CD14-positive monocyte (primary cell): ENCODE measurements at regions not wholly inside any gene's neighbourhood (a gene's known extent, or its start where the extent isn't known, plus 50 kb on each side); places are given as distances from the start of the nearest gene placed in this dataset.

ENCODE experiments used
- DNase-seq, 3 donors: peaks; one replicate each; pipeline ENCODE4 v3.0.0-alpha.2; 2011 to 2022
- H2AFZ ChIP-seq: 2 replicates; pipeline ENCODE4 v1.6.0; 2012; ENCODE audit warnings: mild to moderate bottlenecking, low read depth, low read length, inconsistent platforms; ENCODE audit not compliant: insufficient read depth, poor library complexity, severe bottlenecking
- H3K27ac ChIP-seq, 2 donors: 1 replicate in 1 of 2; 2 replicates in 1 of 2; pipeline ENCODE4 v1.5.1; 2012 to 2013; ENCODE audit warnings: low read length in 2 of 2, control low read depth in 1 of 2, inconsistent platforms in 1 of 2, low read depth in 1 of 2, mild to moderate bottlenecking in 1 of 2
- H3K27me3 ChIP-seq, 2 donors: one replicate each; pipeline versions ENCODE4 v1.6.0 to v1.6.1; 2011 to 2013; ENCODE audit warnings: low read length in 2 of 2; ENCODE audit not compliant: control insufficient read depth in 2 of 2, insufficient read depth in 2 of 2
- H3K36me3 ChIP-seq, 2 donors: replicated peaks in 1 of 2; 1 replicate in 1 of 2; 2 replicates in 1 of 2; pipeline versions ENCODE4 v1.5.1 to v1.6.1; 2012 to 2013; ENCODE audit warnings: low read length in 2 of 2, control low read depth in 1 of 2, inconsistent platforms in 1 of 2, mild to moderate bottlenecking in 1 of 2; ENCODE audit not compliant: insufficient read depth in 2 of 2, control insufficient read depth in 1 of 2
- H3K4me1 ChIP-seq, 2 donors: 1 replicate in 1 of 2; 2 replicates in 1 of 2; pipeline versions ENCODE4 v1.5.1 to v1.6.1; 2012 to 2013; ENCODE audit warnings: low read length in 2 of 2, control low read depth in 1 of 2, inconsistent platforms in 1 of 2, mild to moderate bottlenecking in 1 of 2, moderate library complexity in 1 of 2; ENCODE audit not compliant: insufficient read depth in 2 of 2, control insufficient read depth in 1 of 2
- H3K4me2 ChIP-seq: replicated peaks from 2 replicates; pipeline ENCODE3; 2012; ENCODE audit warnings: low read length, moderate library complexity, mild to moderate bottlenecking; ENCODE audit not compliant: poor library complexity, severe bottlenecking; ENCODE audit errors: extremely low read depth
- H3K4me3 ChIP-seq, 3 experiments: fragments of 200-600 bp in 1 of 3; sonication (generic) in 1 of 3; replicated peaks in 1 of 3; 1 replicate in 2 of 3; 2 replicates in 1 of 3; pipeline ENCODE4 v1.5.1; 2011 to 2013; ENCODE audit warnings: low read length in 3 of 3, mild to moderate bottlenecking in 3 of 3, control low read depth in 2 of 3, low read depth in 2 of 3, inconsistent platforms in 1 of 3, moderate library complexity in 1 of 3
- H3K79me2 ChIP-seq: 2 replicates; pipeline ENCODE4 v1.6.0; 2012; ENCODE audit warnings: mild to moderate bottlenecking, control low read depth, inconsistent platforms, low read length, moderate library complexity; ENCODE audit not compliant: insufficient read depth
- H3K9ac ChIP-seq: 2 replicates; pipeline ENCODE4 v1.6.0; 2017; ENCODE audit warnings: low read length, mild to moderate bottlenecking; ENCODE audit not compliant: insufficient read depth, poor library complexity, severe bottlenecking
- H3K9me3 ChIP-seq, 2 donors: replicated peaks in 1 of 2; 1 replicate in 1 of 2; 2 replicates in 1 of 2; pipeline versions ENCODE4 v1.5.1 to v1.6.1; 2012 to 2013; ENCODE audit warnings: low read length in 2 of 2, control low read depth in 1 of 2; ENCODE audit not compliant: control insufficient read depth in 1 of 2, insufficient read depth in 1 of 2
- H4K20me1 ChIP-seq: 2 replicates; pipeline ENCODE4 v1.6.0; 2012; ENCODE audit warnings: mild to moderate bottlenecking, low read length, control low read depth, moderate library complexity; ENCODE audit not compliant: insufficient read depth
- H3K27ac Mint-ChIP-seq, 7 donors: one replicate each; pipeline ENCODE4 v1.8.0; 2020; ENCODE audit warnings: mild to moderate bottlenecking in 7 of 7, mixed read lengths in 7 of 7, moderate library complexity in 6 of 7, inconsistent platforms in 2 of 7
- H3K27me3 Mint-ChIP-seq, 3 donors: one replicate each; pipeline ENCODE4 v1.8.0; 2021 to 2022; ENCODE audit warnings: low read depth in 3 of 3, mild to moderate bottlenecking in 3 of 3, mixed read lengths in 3 of 3, moderate library complexity in 3 of 3, inconsistent platforms in 1 of 3
- H3K36me3 Mint-ChIP-seq, 2 donors: one replicate each; pipeline ENCODE4 v1.8.0; 2020; ENCODE audit warnings: mixed read lengths in 2 of 2, inconsistent platforms in 1 of 2, mild to moderate bottlenecking in 1 of 2
- H3K4me1 Mint-ChIP-seq: one replicate; pipeline ENCODE4 v1.8.0; 2020; ENCODE audit warnings: mild to moderate bottlenecking, mixed read lengths
- H3K4me3 Mint-ChIP-seq, 2 donors: one replicate each; pipeline ENCODE4 v1.8.0; 2020; ENCODE audit warnings: mild to moderate bottlenecking in 2 of 2, mixed read lengths in 2 of 2, moderate library complexity in 1 of 2
- H3K9me3 Mint-ChIP-seq, 7 donors: one replicate each; pipeline ENCODE4 v1.8.0; 2020 to 2022; ENCODE audit warnings: mixed read lengths in 7 of 7, mild to moderate bottlenecking in 6 of 7, moderate library complexity in 6 of 7, inconsistent platforms in 2 of 7
- CTCF ChIP-seq: fragments of 200-600 bp; IDR thresholded peaks from one replicate; pipeline ENCODE4 v1.8.0; 2022; ENCODE audit warnings: antibody characterized with exemption, mild to moderate bottlenecking
- WGBS: methylation state at CpG from one replicate; pipeline ENCODE4 v1.1.5; 2013; ENCODE audit warnings: missing lambda C conversion rate; ENCODE audit not compliant: insufficient coverage; 5-methylcytosine and 5-hydroxymethylcytosine counted together
- intact Hi-C, 2 donors: fragments of 100-400 bp; cut with micrococcal nuclease; formaldehyde crosslinking; loops; one replicate each; pipeline versions ENCODE4 v1.15.0 to v1.15.1; 2023

GRCh38 chr18:40415176-40415791 is 1539.8 kb upstream of the PIK3C3 start:
- H3K4me3 ChIP-seq = no peak overlapping the region
- no peak overlapping the region for H3K27ac ChIP-seq
- no peaks in the 10 kb centered on the region for H3K27me3 ChIP-seq
- H3K9me3 ChIP-seq = no peaks in the 10 kb centered on the region
- peaks cover 0 to 3% (median 0%) of the 10 kb centered on the region in 7 donors for H3K9me3 Mint-ChIP-seq
- TF ChIP-seq CTCF = no peak
- H3K36me3 ChIP-seq = no peaks in the 10 kb centered on the region
- no peak overlapping the region for H2AFZ ChIP-seq
- no peak overlapping the region for H3K4me2 ChIP-seq
- no peak overlapping the region for H3K27ac Mint-ChIP-seq
- H3K79me2 ChIP-seq = no peaks in the 10 kb centered on the region
- H3K4me1 Mint-ChIP-seq = no peaks in the 10 kb centered on the region
- H3K4me3 Mint-ChIP-seq = no peak overlapping the region
- no peaks in the 10 kb centered on the region for H4K20me1 ChIP-seq
- no peaks in the 10 kb centered on the region for H3K36me3 Mint-ChIP-seq
- H3K9ac ChIP-seq = no peak overlapping the region
- intact Hi-C loops = no loop called here
- H3K4me1 ChIP-seq = no peaks in the 10 kb centered on the region
- H3K27me3 Mint-ChIP-seq = peaks cover 0 to 1% (median 0%) of the 10 kb centered on the region in 3 donors
- no peak for DNase-seq
- 100% methylated on average over 1 of the region's 3 CpGs for WGBS

GRCh38 chr18:40414155-40414754 is 1540.8 kb upstream of the PIK3C3 start:
- no peaks in the 10 kb centered on the region for H3K36me3 Mint-ChIP-seq
- H3K27ac ChIP-seq = no peak overlapping the region
- H3K4me1 Mint-ChIP-seq = no peaks in the 10 kb centered on the region
- no peak overlapping the region for H3K27ac Mint-ChIP-seq
- TF ChIP-seq CTCF = no peak
- H4K20me1 ChIP-seq = no peaks in the 10 kb centered on the region
- no peaks in the 10 kb centered on the region for H3K27me3 ChIP-seq
- no peak overlapping the region for H3K4me2 ChIP-seq
- intact Hi-C loops = no loop called here
- H3K27me3 Mint-ChIP-seq = peaks cover 0 to 1% (median 0%) of the 10 kb centered on the region in 3 donors
- H3K4me3 Mint-ChIP-seq = no peak overlapping the region
- H3K4me3 ChIP-seq = no peak overlapping the region
- no peak overlapping the region for H3K9ac ChIP-seq
- H3K4me1 ChIP-seq = no peaks in the 10 kb centered on the region
- H2AFZ ChIP-seq = no peak overlapping the region
- DNase-seq = no peak
- H3K9me3 Mint-ChIP-seq = peaks cover 0 to 3% (median 0%) of the 10 kb centered on the region in 7 donors
- WGBS = no CpG with 5 or more reads among the region's 5 CpGs
- H3K36me3 ChIP-seq = no peaks in the 10 kb centered on the region
- H3K9me3 ChIP-seq = no peaks in the 10 kb centered on the region
- H3K79me2 ChIP-seq = no peaks in the 10 kb centered on the region
